ENCODE measurements at regions not wholly inside any gene's neighbourhood (a gene's known extent, or its start where the extent isn't known, plus 50 kb on each side); places are given as distances from the start of the nearest gene placed in this dataset.

DNA sequence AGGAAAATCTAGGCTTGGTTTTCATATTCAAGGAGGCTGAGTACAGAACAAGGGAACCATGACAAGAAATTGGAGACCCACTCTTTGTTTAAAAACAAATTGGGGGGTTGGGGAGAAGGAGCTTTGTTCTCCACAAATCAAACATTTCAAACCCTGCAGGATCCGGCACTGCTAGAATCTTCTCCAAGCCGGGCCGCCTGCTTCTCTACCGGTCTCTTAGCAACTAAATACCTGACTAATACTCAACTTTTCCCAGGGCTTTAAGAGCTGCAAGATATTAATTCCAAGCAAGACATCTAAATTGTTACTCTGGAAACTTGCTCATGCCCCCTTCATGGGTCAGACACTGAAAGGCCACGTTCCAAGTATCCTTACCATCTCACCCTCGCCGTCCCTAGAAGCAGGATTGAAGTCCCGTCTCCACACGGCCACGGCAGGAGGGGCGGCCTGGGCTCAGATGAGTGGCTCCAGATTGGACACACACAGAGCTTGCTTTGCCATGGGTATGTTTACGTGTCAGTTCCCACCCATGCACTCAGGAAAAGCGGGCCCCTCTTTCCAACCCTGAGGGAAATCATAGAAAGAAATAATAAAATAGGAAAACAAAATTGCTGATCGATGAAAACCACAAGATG lies 126.4 kb upstream of the CDH4 start:
- TF ChIP-seq, protein P1, sequence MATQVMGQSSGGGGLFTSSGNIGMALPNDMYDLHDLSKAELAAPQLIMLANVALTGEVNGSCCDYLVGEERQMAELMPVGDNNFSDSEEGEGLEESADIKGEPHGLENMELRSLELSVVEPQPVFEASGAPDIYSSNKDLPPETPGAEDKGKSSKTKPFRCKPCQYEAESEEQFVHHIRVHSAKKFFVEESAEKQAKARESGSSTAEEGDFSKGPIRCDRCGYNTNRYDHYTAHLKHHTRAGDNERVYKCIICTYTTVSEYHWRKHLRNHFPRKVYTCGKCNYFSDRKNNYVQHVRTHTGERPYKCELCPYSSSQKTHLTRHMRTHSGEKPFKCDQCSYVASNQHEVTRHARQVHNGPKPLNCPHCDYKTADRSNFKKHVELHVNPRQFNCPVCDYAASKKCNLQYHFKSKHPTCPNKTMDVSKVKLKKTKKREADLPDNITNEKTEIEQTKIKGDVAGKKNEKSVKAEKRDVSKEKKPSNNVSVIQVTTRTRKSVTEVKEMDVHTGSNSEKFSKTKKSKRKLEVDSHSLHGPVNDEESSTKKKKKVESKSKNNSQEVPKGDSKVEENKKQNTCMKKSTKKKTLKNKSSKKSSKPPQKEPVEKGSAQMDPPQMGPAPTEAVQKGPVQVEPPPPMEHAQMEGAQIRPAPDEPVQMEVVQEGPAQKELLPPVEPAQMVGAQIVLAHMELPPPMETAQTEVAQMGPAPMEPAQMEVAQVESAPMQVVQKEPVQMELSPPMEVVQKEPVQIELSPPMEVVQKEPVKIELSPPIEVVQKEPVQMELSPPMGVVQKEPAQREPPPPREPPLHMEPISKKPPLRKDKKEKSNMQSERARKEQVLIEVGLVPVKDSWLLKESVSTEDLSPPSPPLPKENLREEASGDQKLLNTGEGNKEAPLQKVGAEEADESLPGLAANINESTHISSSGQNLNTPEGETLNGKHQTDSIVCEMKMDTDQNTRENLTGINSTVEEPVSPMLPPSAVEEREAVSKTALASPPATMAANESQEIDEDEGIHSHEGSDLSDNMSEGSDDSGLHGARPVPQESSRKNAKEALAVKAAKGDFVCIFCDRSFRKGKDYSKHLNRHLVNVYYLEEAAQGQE (IDR thresholded peaks at IDR 0.05; ENCODE audit: insufficient replicate concordance, low read depth) = no peak
- TF ChIP-seq, protein P2, sequence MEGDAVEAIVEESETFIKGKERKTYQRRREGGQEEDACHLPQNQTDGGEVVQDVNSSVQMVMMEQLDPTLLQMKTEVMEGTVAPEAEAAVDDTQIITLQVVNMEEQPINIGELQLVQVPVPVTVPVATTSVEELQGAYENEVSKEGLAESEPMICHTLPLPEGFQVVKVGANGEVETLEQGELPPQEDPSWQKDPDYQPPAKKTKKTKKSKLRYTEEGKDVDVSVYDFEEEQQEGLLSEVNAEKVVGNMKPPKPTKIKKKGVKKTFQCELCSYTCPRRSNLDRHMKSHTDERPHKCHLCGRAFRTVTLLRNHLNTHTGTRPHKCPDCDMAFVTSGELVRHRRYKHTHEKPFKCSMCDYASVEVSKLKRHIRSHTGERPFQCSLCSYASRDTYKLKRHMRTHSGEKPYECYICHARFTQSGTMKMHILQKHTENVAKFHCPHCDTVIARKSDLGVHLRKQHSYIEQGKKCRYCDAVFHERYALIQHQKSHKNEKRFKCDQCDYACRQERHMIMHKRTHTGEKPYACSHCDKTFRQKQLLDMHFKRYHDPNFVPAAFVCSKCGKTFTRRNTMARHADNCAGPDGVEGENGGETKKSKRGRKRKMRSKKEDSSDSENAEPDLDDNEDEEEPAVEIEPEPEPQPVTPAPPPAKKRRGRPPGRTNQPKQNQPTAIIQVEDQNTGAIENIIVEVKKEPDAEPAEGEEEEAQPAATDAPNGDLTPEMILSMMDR (IDR thresholded peaks at IDR 0.05; ENCODE audit: insufficient read depth, low read length) = no peak
- TF ChIP-seq SPI1 (IDR thresholded peaks at IDR 0.05; ENCODE audit: borderline replicate concordance, low read depth) = no peak

Data from HL-60 (cell line).